Gastroesophageal sphincter (tissue), 3 donors: ENCODE measurements at regions not wholly inside any gene's neighbourhood (a gene's known extent, or its start where the extent isn't known, plus 50 kb on each side); places are given as distances from the start of the nearest gene placed in this dataset.

Experiments used
- CTCF ChIP-seq, 4 experiments: fragments of 200-600 bp in 2 of 4; fragments of 450-650 bp in 2 of 4; sonication (generic) in 1 of 4; IDR thresholded peaks; one replicate each; pipeline ENCODE4 v1.5.1; 2017 to 2019; ENCODE audit warnings: antibody characterized with exemption in 4 of 4, mild to moderate bottlenecking in 2 of 4, moderate library complexity in 2 of 4
- EP300 ChIP-seq: sonication (generic); formaldehyde crosslinking; IDR thresholded peaks from one replicate; pipeline ENCODE4 v1.6.1; 2017; ENCODE audit warnings: antibody characterized with exemption, mild to moderate bottlenecking
- POLR2A ChIP-seq, 2 donors: fragments of 450-650 bp; IDR thresholded peaks; one replicate each; pipeline ENCODE4 v1.6.1; 2017; ENCODE audit warnings: antibody characterized with exemption in 2 of 2, mild to moderate bottlenecking in 2 of 2, moderate library complexity in 1 of 2
- POLR2AphosphoS5 ChIP-seq: sonication (generic); formaldehyde crosslinking; IDR thresholded peaks from one replicate; pipeline ENCODE4 v1.6.1; 2017; ENCODE audit warnings: antibody characterized with exemption

- TF ChIP-seq CTCF (IDR thresholded peaks at IDR 0.05), result no peak
- no peak for TF ChIP-seq EP300
- no peak for TF ChIP-seq POLR2A (IDR thresholded peaks at IDR 0.05)
- TF ChIP-seq POLR2AphosphoS5, result no peak
These were observed 80.2 kb upstream of the ALOX12 start for GRCh38 chr17:6915620-6916019.
